IMR-90 (cell line): ENCODE measurements at regions not wholly inside any gene's neighbourhood (a gene's known extent, or its start where the extent isn't known, plus 50 kb on each side); places are given as distances from the start of the nearest gene placed in this dataset.

ENCODE experiments used
- BHLHE40 ChIP-seq: fragments of 150-350 bp; IDR thresholded peaks from 2 replicates; pipeline ENCODE4 v1.6.1; 2016; ENCODE audit warnings: mild to moderate bottlenecking, low read depth, low read length
- CEBPB ChIP-seq: IDR thresholded peaks from 2 replicates; pipeline ENCODE4 v1.6.1; 2012; ENCODE audit warnings: low read depth, low read length, improper control_type of control experiment
- CHD1 ChIP-seq: IDR thresholded peaks from 2 replicates; pipeline ENCODE4 v1.6.1; 2012; ENCODE audit warnings: low read depth, low read length, improper control_type of control experiment
- POLR2A ChIP-seq: IDR thresholded peaks from 2 replicates; pipeline ENCODE4 v1.6.1; 2012; ENCODE audit warnings: mild to moderate bottlenecking, low read depth, low read length
- RAD21 ChIP-seq: IDR thresholded peaks from 2 replicates; pipeline ENCODE4 v1.6.1; 2012; ENCODE audit warnings: low read length, improper control_type of control experiment
- RFX5 ChIP-seq: IDR thresholded peaks from 2 replicates; pipeline ENCODE4 v1.8.0; 2012; ENCODE audit warnings: low read depth, mild to moderate bottlenecking, low read length, moderate library complexity
- SMC3 ChIP-seq: fragments of 150-350 bp; IDR thresholded peaks from 2 replicates; pipeline ENCODE4 v1.6.1; 2016; ENCODE audit warnings: low read depth, mild to moderate bottlenecking, antibody characterized with exemption, low read length, moderate library complexity
- TF ChIP-seq, protein P1 (sequence below): conservative IDR thresholded peaks from 2 replicates; pipeline ENCODE4 v1.5.1; 2012; ENCODE audit warnings: mild to moderate bottlenecking, low read depth, low read length, improper control_type of control experiment
- TF ChIP-seq, protein P2 (sequence below): fragments of 150-350 bp; IDR thresholded peaks from 2 replicates; pipeline ENCODE4 v1.6.1; 2017; ENCODE audit warnings: mild to moderate bottlenecking, antibody characterized with exemption, low read length, low read depth

DNA sequence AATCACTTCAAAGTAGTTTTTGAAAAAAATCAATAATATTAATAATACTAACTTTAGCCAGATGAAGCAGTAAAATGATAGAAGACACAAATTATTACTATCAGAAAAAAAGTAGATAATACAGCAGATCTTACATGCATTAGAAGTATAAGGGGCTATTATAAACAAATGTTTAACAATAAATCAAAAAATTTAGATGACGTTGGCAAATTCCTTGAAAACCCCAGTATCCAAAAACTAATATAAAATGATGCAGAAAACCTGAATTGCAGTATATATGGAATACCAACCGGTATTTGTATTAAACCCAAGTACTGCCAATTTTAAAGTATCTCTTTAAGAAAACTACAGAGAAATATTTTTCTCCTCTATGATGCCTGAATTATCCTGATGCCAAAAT, 573.3 kb upstream of the CTNND2 start:
- TF ChIP-seq, protein P1, sequence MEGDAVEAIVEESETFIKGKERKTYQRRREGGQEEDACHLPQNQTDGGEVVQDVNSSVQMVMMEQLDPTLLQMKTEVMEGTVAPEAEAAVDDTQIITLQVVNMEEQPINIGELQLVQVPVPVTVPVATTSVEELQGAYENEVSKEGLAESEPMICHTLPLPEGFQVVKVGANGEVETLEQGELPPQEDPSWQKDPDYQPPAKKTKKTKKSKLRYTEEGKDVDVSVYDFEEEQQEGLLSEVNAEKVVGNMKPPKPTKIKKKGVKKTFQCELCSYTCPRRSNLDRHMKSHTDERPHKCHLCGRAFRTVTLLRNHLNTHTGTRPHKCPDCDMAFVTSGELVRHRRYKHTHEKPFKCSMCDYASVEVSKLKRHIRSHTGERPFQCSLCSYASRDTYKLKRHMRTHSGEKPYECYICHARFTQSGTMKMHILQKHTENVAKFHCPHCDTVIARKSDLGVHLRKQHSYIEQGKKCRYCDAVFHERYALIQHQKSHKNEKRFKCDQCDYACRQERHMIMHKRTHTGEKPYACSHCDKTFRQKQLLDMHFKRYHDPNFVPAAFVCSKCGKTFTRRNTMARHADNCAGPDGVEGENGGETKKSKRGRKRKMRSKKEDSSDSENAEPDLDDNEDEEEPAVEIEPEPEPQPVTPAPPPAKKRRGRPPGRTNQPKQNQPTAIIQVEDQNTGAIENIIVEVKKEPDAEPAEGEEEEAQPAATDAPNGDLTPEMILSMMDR, result no peak
- TF ChIP-seq, protein P2, sequence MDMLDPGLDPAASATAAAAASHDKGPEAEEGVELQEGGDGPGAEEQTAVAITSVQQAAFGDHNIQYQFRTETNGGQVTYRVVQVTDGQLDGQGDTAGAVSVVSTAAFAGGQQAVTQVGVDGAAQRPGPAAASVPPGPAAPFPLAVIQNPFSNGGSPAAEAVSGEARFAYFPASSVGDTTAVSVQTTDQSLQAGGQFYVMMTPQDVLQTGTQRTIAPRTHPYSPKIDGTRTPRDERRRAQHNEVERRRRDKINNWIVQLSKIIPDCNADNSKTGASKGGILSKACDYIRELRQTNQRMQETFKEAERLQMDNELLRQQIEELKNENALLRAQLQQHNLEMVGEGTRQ, result no peak
- no peak for TF ChIP-seq RAD21
- TF ChIP-seq CEBPB, result no peak
- no peak for TF ChIP-seq POLR2A
- no peak for TF ChIP-seq RFX5
- no peak for TF ChIP-seq SMC3
- TF ChIP-seq CHD1, result no peak
- TF ChIP-seq BHLHE40, result no peak
